ENCODE measurements at regions not wholly inside any gene's neighbourhood (a gene's known extent, or its start where the extent isn't known, plus 50 kb on each side); places are given as distances from the start of the nearest gene placed in this dataset.
"Not testable (repeated sequence)": the region's sequence is repeated elsewhere in the genome, so short reads cannot be mapped to it uniquely, and the experiment has no call there.

- POLR2A ChIA-PET = no interaction called here
- no peak overlapping the region for H3K27ac ChIP-seq (ENCODE audit: low read depth, low read length)
- no peaks in the 10 kb centered on the region for H3K27me3 ChIP-seq (ENCODE audit: control insufficient read depth, insufficient read depth, low read length)
- H3K4me3 ChIP-seq (ENCODE audit: low read depth, low read length) = no peak overlapping the region
- no peak for DNase-seq (ENCODE audit: low read depth, low spot score)
- CTCF ChIA-PET = interaction anchor here (0.6 kb wide), 1 partner anchor 9 kb away, joined by 3 read pairs; no protein-coding TSS in a partner anchor
- no peaks in the 10 kb centered on the region for H3K9me3 ChIP-seq (ENCODE audit: control insufficient read depth, insufficient read depth, low read length)
- no peak for TF ChIP-seq CTCF (IDR thresholded peaks at IDR 0.05; ENCODE audit: low read depth, low read length)
Measured at GRCh38 chr12:27133022-27133590, 50.7 kb upstream of the C12orf71 start.

GRCh38 chr12:27140478-27140969, 58.1 kb upstream of the C12orf71 start:
- ChIA-PET CTCF (interaction anchor here (0.7 to 1.0 kb wide), 2 partner anchors 19 to 102 kb away, joined by 4 read pairs; no protein-coding TSS in a partner anchor), POLR2A (no interaction called here)
- H3K9me3 ChIP-seq (ENCODE audit: control insufficient read depth, insufficient read depth, low read length) = no peaks in the 10 kb centered on the region
- H3K27me3 ChIP-seq (ENCODE audit: control insufficient read depth, insufficient read depth, low read length) = no peaks in the 10 kb centered on the region
- no peak for DNase-seq (ENCODE audit: low read depth, low spot score)
- no peak overlapping the region for H3K27ac ChIP-seq (ENCODE audit: low read depth, low read length)
- TF ChIP-seq CTCF (IDR thresholded peaks at IDR 0.05; ENCODE audit: low read depth, low read length) = no peak
- no peak overlapping the region for H3K4me3 ChIP-seq (ENCODE audit: low read depth, low read length)

GRCh38 chr12:27142101-27142721, 59.8 kb upstream of the C12orf71 start:
- Histone ChIP-seq H3K4me3 (ENCODE audit: low read depth, low read length) (no peak overlapping the region), H3K27me3 (ENCODE audit: control insufficient read depth, insufficient read depth, low read length) (no peaks in the 10 kb centered on the region), H3K27ac (ENCODE audit: low read depth, low read length) (no peak overlapping the region), H3K9me3 (ENCODE audit: control insufficient read depth, insufficient read depth, low read length) (no peaks in the 10 kb centered on the region)
- CTCF ChIA-PET = interaction anchor here (0.6 to 2.3 kb wide), 29 partner anchors 9 to 170 kb away, joined by 3 to 18 read pairs (median 3); no protein-coding TSS in a partner anchor
- POLR2A ChIA-PET = no interaction called here
- DNase-seq (ENCODE audit: low read depth, low spot score) = peak; percentile 53
- TF ChIP-seq CTCF (IDR thresholded peaks at IDR 0.05; ENCODE audit: low read depth, low read length) = peak; percentile 93

- Histone ChIP-seq H3K27me3 (ENCODE audit: control insufficient read depth, insufficient read depth, low read length) (no peaks in the 10 kb centered on the region), H3K9me3 (ENCODE audit: control insufficient read depth, insufficient read depth, low read length) (no peaks in the 10 kb centered on the region), H3K4me3 (ENCODE audit: low read depth, low read length) (no peak overlapping the region), H3K27ac (ENCODE audit: low read depth, low read length) (no peak overlapping the region)
- ChIA-PET CTCF (interaction anchor here (0.6 to 2.3 kb wide), 5 partner anchors 12 to 162 kb away, joined by 3 to 18 read pairs (median 4); no protein-coding TSS in a partner anchor), POLR2A (no interaction called here)
- TF ChIP-seq CTCF (IDR thresholded peaks at IDR 0.05; ENCODE audit: low read depth, low read length) = no peak
- no peak for DNase-seq (ENCODE audit: low read depth, low spot score)
Measured at GRCh38 chr12:27143256-27144069, 61.1 kb upstream of the C12orf71 start.

GRCh38 chr12:27145725-27146124, 63.3 kb upstream of the C12orf71 start:
- CTCF ChIA-PET; POLR2A ChIA-PET; H3K27ac ChIP-seq (ENCODE audit: low read depth, low read length); H3K4me3 ChIP-seq (ENCODE audit: low read depth, low read length); DNase-seq (ENCODE audit: low read depth, low spot score); H3K9me3 ChIP-seq (ENCODE audit: control insufficient read depth, insufficient read depth, low read length); H3K27me3 ChIP-seq (ENCODE audit: control insufficient read depth, insufficient read depth, low read length): not testable (repeated sequence)

Measured in AG04450 (cell line).